ENCODE measurements at regions not wholly inside any gene's neighbourhood (a gene's known extent, or its start where the extent isn't known, plus 50 kb on each side); places are given as distances from the start of the nearest gene placed in this dataset.
A peak's percentile ranks its signal among the peaks of the same experiment; 100 is the strongest.

DNA sequence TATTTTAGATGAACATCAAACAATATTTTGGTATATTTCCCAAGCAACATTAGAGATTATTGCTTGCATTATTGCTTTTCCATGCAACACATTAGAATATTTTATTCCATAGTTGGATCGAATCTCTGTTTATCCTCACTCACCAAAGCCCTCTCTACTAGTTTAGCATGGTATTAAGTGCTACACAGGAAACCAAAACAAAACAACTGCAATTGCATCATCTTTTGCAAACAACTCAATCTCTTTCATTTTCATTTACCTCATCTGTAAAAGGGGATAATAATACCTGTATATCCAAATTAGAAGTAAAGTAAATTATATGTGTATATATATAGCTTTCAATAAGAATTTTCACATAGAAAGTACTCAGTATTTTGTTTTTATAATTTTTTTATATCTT lies 147.8 kb upstream of the PCDH9 start:
- no peak for TF ChIP-seq CTCF (IDR thresholded peaks at IDR 0.05; ENCODE audit: low read length, missing control alignments)

DNA sequence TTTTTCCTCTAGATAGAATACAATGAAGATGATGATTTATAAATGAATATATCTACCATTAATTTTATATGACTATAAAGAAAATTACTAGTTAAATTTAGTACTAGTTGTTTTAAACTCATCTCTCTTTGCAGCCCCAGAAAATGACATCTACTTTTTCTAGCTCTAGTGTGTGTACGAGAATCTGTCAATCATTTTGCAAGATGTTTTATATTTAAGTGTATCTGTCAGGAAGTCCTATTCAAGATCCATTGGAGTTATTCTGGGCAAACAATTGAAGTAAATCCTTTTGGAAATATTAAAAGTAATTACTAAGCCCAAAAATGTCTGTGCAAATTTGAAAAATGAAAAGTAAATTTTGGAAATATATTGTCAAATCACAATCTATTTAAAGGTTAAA lies 144.3 kb upstream of the PCDH9 start:
- no peak for TF ChIP-seq CTCF (IDR thresholded peaks at IDR 0.05; ENCODE audit: low read length, missing control alignments)
- H3K4me3 ChIP-seq (replicated peaks; ENCODE audit: low read depth, low read length) = no peak overlapping the region

More for the DNA sequence above, 147.8 kb upstream of the PCDH9 start:
- DNase-seq (ENCODE audit: low read depth) = no peak
- H3K4me3 ChIP-seq (replicated peaks; ENCODE audit: low read depth, low read length) = no peak overlapping the region

DNA sequence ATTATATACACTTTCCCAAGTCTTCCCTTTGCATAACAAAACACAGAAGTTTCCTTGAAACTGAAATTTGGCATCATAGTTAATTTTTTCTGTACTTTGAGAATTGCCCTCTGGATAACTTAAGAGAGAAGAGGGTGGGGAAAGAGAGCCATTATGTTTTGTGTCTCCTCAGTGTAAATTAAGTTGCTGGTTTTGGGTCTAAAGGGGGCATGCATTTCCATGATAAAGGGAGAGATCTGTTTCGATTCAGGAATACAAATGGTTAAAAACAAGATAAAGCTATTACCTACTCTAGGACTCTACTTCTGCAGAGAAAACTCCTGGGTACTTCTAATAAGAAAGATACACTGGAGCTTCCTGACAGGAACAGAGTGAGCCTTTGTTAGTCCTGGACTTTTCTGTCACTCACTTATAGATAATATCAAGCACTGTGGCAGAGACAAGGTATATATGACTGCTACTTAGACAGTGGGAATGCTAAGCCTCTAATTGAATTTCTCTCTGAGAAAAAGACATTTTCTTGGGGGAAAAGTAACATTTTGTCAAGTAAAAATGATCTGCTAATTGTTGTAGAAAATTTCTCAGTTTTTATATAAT lies 142.8 kb upstream of the PCDH9 start:
- DNase-seq (ENCODE audit: low read depth) = no peak
- no peak overlapping the region for H3K4me3 ChIP-seq (replicated peaks; ENCODE audit: low read depth, low read length)
- TF ChIP-seq CTCF (IDR thresholded peaks at IDR 0.05; ENCODE audit: low read length, missing control alignments) = no peak

More for the DNA sequence above, 144.3 kb upstream of the PCDH9 start:
- no peak for DNase-seq (ENCODE audit: low read depth)

DNA sequence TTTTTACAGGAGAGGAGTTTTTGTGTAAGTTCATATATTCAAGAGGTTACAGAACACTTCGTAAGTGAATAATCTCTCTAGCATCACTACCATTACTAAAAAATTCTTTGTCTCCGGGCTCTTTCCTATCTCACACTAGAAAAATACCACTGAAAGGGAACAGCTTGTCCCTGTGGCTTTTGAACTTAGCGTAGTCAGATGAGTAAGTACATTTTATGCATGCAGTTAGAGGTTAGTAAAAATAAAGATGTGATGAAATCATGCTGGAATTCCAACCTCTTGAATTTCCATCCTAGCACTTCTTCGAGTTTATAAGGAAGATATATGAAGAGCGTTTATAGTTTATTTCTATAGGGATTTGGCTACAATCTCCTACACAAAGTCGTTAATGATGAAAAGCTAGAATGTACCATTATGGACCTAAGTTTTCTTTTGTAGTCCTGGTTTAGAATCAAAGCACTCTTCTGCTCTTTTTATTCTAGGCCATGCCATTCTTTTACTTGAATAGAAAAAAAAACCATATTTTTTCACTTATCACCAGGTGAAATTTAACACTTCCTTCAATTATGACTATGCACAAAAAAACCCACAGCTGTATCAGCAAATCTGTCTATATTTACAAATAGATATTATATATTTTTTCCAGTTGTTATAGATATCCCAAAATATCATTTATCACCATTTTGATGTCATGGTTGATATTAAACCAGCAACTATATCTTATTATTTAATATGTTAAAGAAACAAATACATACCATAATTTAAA lies 139.9 kb upstream of the PCDH9 start:
- TF ChIP-seq CTCF (IDR thresholded peaks at IDR 0.05; ENCODE audit: low read length, missing control alignments) = no peak
- no peak overlapping the region for H3K4me3 ChIP-seq (replicated peaks; ENCODE audit: low read depth, low read length)
- peak; percentile 92 for DNase-seq (ENCODE audit: low read depth)

- no peak overlapping the region for H3K4me3 ChIP-seq (replicated peaks; ENCODE audit: low read depth, low read length)
- no peak for TF ChIP-seq CTCF (IDR thresholded peaks at IDR 0.05; ENCODE audit: low read length, missing control alignments)
- DNase-seq (ENCODE audit: low read depth) = peak; percentile 14
Measured at GRCh38 chr13:67367399-67367798, 137.3 kb upstream of the PCDH9 start.

DNA sequence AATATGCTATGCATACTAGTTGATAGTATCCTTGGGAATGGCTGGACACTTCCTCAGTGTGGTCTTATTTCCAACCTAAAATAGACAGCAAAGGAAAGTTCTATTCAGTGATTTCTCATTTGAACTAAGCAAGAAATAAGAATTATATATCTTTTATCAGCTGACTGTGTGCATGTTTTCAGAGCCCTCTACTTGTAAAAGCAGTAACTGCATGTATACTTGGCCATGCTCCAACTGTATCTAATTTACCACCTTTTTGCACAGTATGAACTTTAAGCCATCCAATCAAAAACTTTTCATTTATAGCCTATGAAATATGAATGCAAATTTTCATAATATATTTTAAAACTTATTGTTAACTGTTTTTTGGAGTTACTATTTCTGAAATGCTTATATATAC lies 136.4 kb upstream of the PCDH9 start:
- DNase-seq (ENCODE audit: low read depth) = peak; percentile 57
- no peak overlapping the region for H3K4me3 ChIP-seq (replicated peaks; ENCODE audit: low read depth, low read length)
- peak; percentile 37 for TF ChIP-seq CTCF (IDR thresholded peaks at IDR 0.05; ENCODE audit: low read length, missing control alignments)
